MM.1S (cell line): ENCODE measurements at regions not wholly inside any gene's neighbourhood (a gene's known extent, or its start where the extent isn't known, plus 50 kb on each side); places are given as distances from the start of the nearest gene placed in this dataset.

Experiments used
- EZH2 ChIP-seq: fragments of 300-600 bp; sonication (generic); optimal IDR thresholded peaks from 2 replicates; pipeline ENCODE3; 2017; ENCODE audit warnings: low read depth, mild to moderate bottlenecking, antibody characterized with exemption, low read length, mixed read lengths
- EZH2phosphoT487 ChIP-seq: fragments of 300-600 bp; sonication (generic); IDR thresholded peaks from 2 replicates; pipeline ENCODE4 v1.6.1; 2018; ENCODE audit warnings: antibody characterized with exemption, low read length
- TF ChIP-seq, protein P1 (sequence below): fragments of 300-600 bp; sonication (generic); IDR thresholded peaks from 2 replicates; pipeline ENCODE4 v1.5.1; 2016; ENCODE audit warnings: antibody characterized with exemption, low read length, mixed read lengths

DNA sequence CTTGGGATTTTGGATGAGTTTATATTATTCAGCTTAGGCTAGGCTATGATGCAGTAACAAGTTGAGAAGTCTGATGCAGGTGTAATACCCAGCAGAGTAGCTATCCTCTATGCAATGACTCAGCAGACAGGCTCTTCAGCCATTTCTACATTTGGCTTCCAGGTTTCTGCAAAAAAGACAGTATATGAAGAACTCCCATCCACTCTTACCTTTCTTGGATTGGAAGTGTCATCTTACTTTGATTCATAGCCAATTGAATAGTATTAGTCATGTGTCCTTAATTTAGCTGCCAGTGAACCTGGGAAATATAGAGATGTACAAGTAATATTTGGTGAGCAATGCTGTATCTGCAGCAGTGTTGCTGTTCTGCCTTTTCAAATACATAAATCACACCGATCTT, 127.8 kb upstream of the NPSR1 start:
- TF ChIP-seq, protein P1, sequence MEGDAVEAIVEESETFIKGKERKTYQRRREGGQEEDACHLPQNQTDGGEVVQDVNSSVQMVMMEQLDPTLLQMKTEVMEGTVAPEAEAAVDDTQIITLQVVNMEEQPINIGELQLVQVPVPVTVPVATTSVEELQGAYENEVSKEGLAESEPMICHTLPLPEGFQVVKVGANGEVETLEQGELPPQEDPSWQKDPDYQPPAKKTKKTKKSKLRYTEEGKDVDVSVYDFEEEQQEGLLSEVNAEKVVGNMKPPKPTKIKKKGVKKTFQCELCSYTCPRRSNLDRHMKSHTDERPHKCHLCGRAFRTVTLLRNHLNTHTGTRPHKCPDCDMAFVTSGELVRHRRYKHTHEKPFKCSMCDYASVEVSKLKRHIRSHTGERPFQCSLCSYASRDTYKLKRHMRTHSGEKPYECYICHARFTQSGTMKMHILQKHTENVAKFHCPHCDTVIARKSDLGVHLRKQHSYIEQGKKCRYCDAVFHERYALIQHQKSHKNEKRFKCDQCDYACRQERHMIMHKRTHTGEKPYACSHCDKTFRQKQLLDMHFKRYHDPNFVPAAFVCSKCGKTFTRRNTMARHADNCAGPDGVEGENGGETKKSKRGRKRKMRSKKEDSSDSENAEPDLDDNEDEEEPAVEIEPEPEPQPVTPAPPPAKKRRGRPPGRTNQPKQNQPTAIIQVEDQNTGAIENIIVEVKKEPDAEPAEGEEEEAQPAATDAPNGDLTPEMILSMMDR = no peak
- TF ChIP-seq EZH2 = no peak
- TF ChIP-seq EZH2phosphoT487 = no peak
